ENCODE measurements at regions not wholly inside any gene's neighbourhood (a gene's known extent, or its start where the extent isn't known, plus 50 kb on each side); places are given as distances from the start of the nearest gene placed in this dataset.

- no peak for TF ChIP-seq CTCF (IDR thresholded peaks at IDR 0.05)
These were observed 102.9 kb upstream of the KLF4 start for GRCh38 chr9:107592424-107592823.

- no peak for TF ChIP-seq CTCF (IDR thresholded peaks at IDR 0.05)
These were observed 102.2 kb upstream of the KLF4 start for GRCh38 chr9:107591781-107592180.

GRCh38 chr9:107588393-107588792 lies 98.8 kb upstream of the KLF4 start:
- TF ChIP-seq CTCF (IDR thresholded peaks at IDR 0.05) = no peak

GRCh38 chr9:107587191-107587963 lies 97.8 kb upstream of the KLF4 start:
- TF ChIP-seq CTCF (IDR thresholded peaks at IDR 0.05) = no peak

- no peak for TF ChIP-seq CTCF (IDR thresholded peaks at IDR 0.05)
These were observed 96.9 kb upstream of the KLF4 start for GRCh38 chr9:107586493-107586892.

- TF ChIP-seq CTCF (IDR thresholded peaks at IDR 0.05) = no peak
These were observed 95.9 kb upstream of the KLF4 start for GRCh38 chr9:107585465-107585864.

GRCh38 chr9:107584944-107585343 lies 95.4 kb upstream of the KLF4 start:
- no peak for TF ChIP-seq CTCF (IDR thresholded peaks at IDR 0.05)

GRCh38 chr9:107584186-107584585 lies 94.6 kb upstream of the KLF4 start:
- TF ChIP-seq CTCF (IDR thresholded peaks at IDR 0.05) = no peak

Measured in LNCAP (cell line).